Aorta (tissue), 5 donors: ENCODE measurements at regions not wholly inside any gene's neighbourhood (a gene's known extent, or its start where the extent isn't known, plus 50 kb on each side); places are given as distances from the start of the nearest gene placed in this dataset.
"Not testable (repeated sequence)": the region's sequence is repeated elsewhere in the genome, so short reads cannot be mapped to it uniquely, and the experiment has no call there.

Experiments
- ATAC-seq: fragments of 200-7000 bp; cut with Tn5 transposase; one replicate; pipeline ENCODE4 v1.9.1; 2022; ENCODE audit warnings: moderate library complexity; ENCODE audit not compliant: low FRiP score
- DNase-seq, 2 donors: peaks; one replicate each; pipeline ENCODE4 v3.0.0-alpha.2; 2020
- H3K27ac ChIP-seq, 2 donors: one replicate each; pipeline ENCODE4 v1.5.1; 2013; ENCODE audit warnings: low read length in 2 of 2, mild to moderate bottlenecking in 2 of 2, moderate library complexity in 2 of 2, control low read depth in 1 of 2, inconsistent platforms in 1 of 2, low read depth in 1 of 2
- H3K27me3 ChIP-seq, 2 donors: one replicate each; pipeline ENCODE4 v1.6.1; 2013; ENCODE audit warnings: control low read depth in 1 of 2, low read length in 1 of 2, mild to moderate bottlenecking in 1 of 2, moderate library complexity in 1 of 2; ENCODE audit not compliant: insufficient read depth in 2 of 2, control insufficient read depth in 1 of 2
- H3K36me3 ChIP-seq, 2 donors: one replicate each; pipeline ENCODE4 v1.6.1; 2013; ENCODE audit warnings: control low read depth in 1 of 2, low read length in 1 of 2, mild to moderate bottlenecking in 1 of 2; ENCODE audit not compliant: insufficient read depth in 2 of 2, control insufficient read depth in 1 of 2
- H3K4me1 ChIP-seq, 2 donors: one replicate each; pipeline ENCODE4 v1.6.1; 2013; ENCODE audit warnings: low read length in 2 of 2, control low read depth in 1 of 2, mild to moderate bottlenecking in 1 of 2, moderate library complexity in 1 of 2; ENCODE audit not compliant: insufficient read depth in 2 of 2, control insufficient read depth in 1 of 2
- H3K4me3 ChIP-seq, 2 donors: one replicate each; pipeline ENCODE4 v1.5.1; 2013; ENCODE audit warnings: low read length in 2 of 2, control low read depth in 1 of 2, mild to moderate bottlenecking in 1 of 2
- H3K9me3 ChIP-seq: one replicate; pipeline ENCODE4 v1.6.1; 2013; ENCODE audit warnings: mild to moderate bottlenecking, low read length; ENCODE audit not compliant: control insufficient read depth
- WGBS, 2 donors: extraction: QIAGEN DNeasy Blood & Tissue Kit; methylation state at CpG; one replicate each; pipeline ENCODE4 v1.1.7; 2013; 5-methylcytosine and 5-hydroxymethylcytosine counted together
- intact Hi-C, 2 donors: fragments of 100-400 bp; cut with DNase I; formaldehyde crosslinking; loops; one replicate each; pipeline versions ENCODE4 v1.14.2 to v1.15.0; 2022
- donor health status: healthy with polysubstance abuse.
- donor health status: Bipolar disorder and iron deficiency.
- donor health status: DM: no; HTN: no; CAD: no.
- donor health status: DM: no; HTN: no; CAD: no.
- donor health status: DM: yes; HTN: yes; CAD: no.

- intact Hi-C loops, result no loop called here
- Histone ChIP-seq H3K27ac (no peak overlapping the region), H3K4me3 (no peak overlapping the region), H3K27me3 (no peaks in the 10 kb centered on the region), H3K4me1 (no peaks in the 10 kb centered on the region), H3K9me3 (no peaks in the 10 kb centered on the region), H3K36me3 (no peaks in the 10 kb centered on the region)
- DNase-seq (no peak), ATAC-seq (no peak)
- 91 to 98% methylated on average over 1 of the region's 1 CpG for WGBS, 2 donors
Observed at GRCh38 chr4:59685626-59686025, 1514.5 kb upstream of the ADGRL3 start.

- ATAC-seq (no peak), DNase-seq (no peak)
- WGBS, 2 donors, result 92% methylated on average over 6 of the region's 6 CpGs
- H3K4me3 ChIP-seq, result no peak overlapping the region
- intact Hi-C loops, result no loop called here
- no peaks in the 10 kb centered on the region for H3K9me3 ChIP-seq
- no peaks in the 10 kb centered on the region for H3K27me3 ChIP-seq
- no peaks in the 10 kb centered on the region for H3K4me1 ChIP-seq
- no peaks in the 10 kb centered on the region for H3K36me3 ChIP-seq
- H3K27ac ChIP-seq, result no peak overlapping the region
Observed at GRCh38 chr4:59689149-59689548, 1511.0 kb upstream of the ADGRL3 start.

GRCh38 chr4:59695355-59696053 lies 1504.6 kb upstream of the ADGRL3 start:
- no peak for DNase-seq
- ATAC-seq, result no peak
- H3K27me3 ChIP-seq, result no peaks in the 10 kb centered on the region
- intact Hi-C loops, result no loop called here
- no peaks in the 10 kb centered on the region for H3K9me3 ChIP-seq
- no peak overlapping the region for H3K27ac ChIP-seq
- 79 to 80% methylated on average over 5 of the region's 5 CpGs for WGBS, 2 donors
- no peaks in the 10 kb centered on the region for H3K4me1 ChIP-seq
- no peaks in the 10 kb centered on the region for H3K36me3 ChIP-seq
- no peak overlapping the region for H3K4me3 ChIP-seq

GRCh38 chr4:59698041-59698440 lies 1502.1 kb upstream of the ADGRL3 start:
- Histone ChIP-seq H3K4me1 (no peaks in the 10 kb centered on the region), H3K9me3 (no peaks in the 10 kb centered on the region), H3K4me3 (no peak overlapping the region), H3K27me3 (no peaks in the 10 kb centered on the region), H3K36me3 (no peaks in the 10 kb centered on the region), H3K27ac (no peak overlapping the region)
- DNase-seq, result no peak
- no peak for ATAC-seq
- WGBS, 2 donors, result 93 to 94% methylated on average over 2 of the region's 2 CpGs
- intact Hi-C loops, result no loop called here

- no peaks in the 10 kb centered on the region for H3K36me3 ChIP-seq
- H3K4me1 ChIP-seq, result no peaks in the 10 kb centered on the region
- no peaks in the 10 kb centered on the region for H3K27me3 ChIP-seq
- no peaks in the 10 kb centered on the region for H3K9me3 ChIP-seq
- DNase-seq, result no peak
- no peak for ATAC-seq
- no peak overlapping the region for H3K4me3 ChIP-seq
- 93 to 94% methylated on average over 2 of the region's 2 CpGs for WGBS, 2 donors
- intact Hi-C loops, result no loop called here
- no peak overlapping the region for H3K27ac ChIP-seq
Observed at GRCh38 chr4:59700651-59701050, 1499.5 kb upstream of the ADGRL3 start.

- Histone ChIP-seq H3K9me3 (no peaks in the 10 kb centered on the region), H3K4me3 (no peak overlapping the region), H3K4me1 (no peaks in the 10 kb centered on the region), H3K27ac (no peak overlapping the region), H3K27me3 (no peaks in the 10 kb centered on the region), H3K36me3 (no peaks in the 10 kb centered on the region)
- intact Hi-C loops, result no loop called here
- 83 to 84% methylated on average over 5 of the region's 5 CpGs for WGBS, 2 donors
- no peak for ATAC-seq
- no peak for DNase-seq
Observed at GRCh38 chr4:59704616-59705015, 1495.5 kb upstream of the ADGRL3 start.

GRCh38 chr4:59712470-59712869 lies 1487.7 kb upstream of the ADGRL3 start:
- no peaks in the 10 kb centered on the region for H3K36me3 ChIP-seq
- intact Hi-C loops, result no loop called here
- no peaks in the 10 kb centered on the region for H3K4me1 ChIP-seq
- no peak overlapping the region for H3K4me3 ChIP-seq
- H3K9me3 ChIP-seq, result no peaks in the 10 kb centered on the region
- peaks cover 0 to 2% of the 10 kb centered on the region in 2 donors for H3K27me3 ChIP-seq
- DNase-seq, result no peak
- 56 to 58% methylated on average over 1 of the region's 1 CpG for WGBS, 2 donors
- ATAC-seq, result no peak
- H3K27ac ChIP-seq, result no peak overlapping the region

- intact Hi-C loops, DNase-seq, ATAC-seq, H3K27ac ChIP-seq, H3K9me3 ChIP-seq, H3K4me3 ChIP-seq, H3K4me1 ChIP-seq, H3K27me3 ChIP-seq, H3K36me3 ChIP-seq: not testable (repeated sequence)
- 91 to 95% methylated on average over 9 of the region's 9 CpGs for WGBS, 2 donors
Observed at GRCh38 chr4:59724286-59724685, 1475.8 kb upstream of the ADGRL3 start.

- Histone ChIP-seq H3K36me3 (no peaks in the 10 kb centered on the region), H3K27ac (no peak overlapping the region), H3K27me3 (no peaks in the 10 kb centered on the region), H3K4me3 (no peak overlapping the region), H3K4me1 (no peaks in the 10 kb centered on the region), H3K9me3 (peaks cover 1% of the 10 kb centered on the region)
- ATAC-seq (no peak), DNase-seq (no peak)
- intact Hi-C loops, result no loop called here
- WGBS, 2 donors, result 94 to 95% methylated on average over 1 of the region's 1 CpG
Observed at GRCh38 chr4:59727745-59728144, 1472.4 kb upstream of the ADGRL3 start.
